ENCODE measurements at regions not wholly inside any gene's neighbourhood (a gene's known extent, or its start where the extent isn't known, plus 50 kb on each side); places are given as distances from the start of the nearest gene placed in this dataset.
A peak's percentile ranks its signal among the peaks of the same experiment; 100 is the strongest.

DNA sequence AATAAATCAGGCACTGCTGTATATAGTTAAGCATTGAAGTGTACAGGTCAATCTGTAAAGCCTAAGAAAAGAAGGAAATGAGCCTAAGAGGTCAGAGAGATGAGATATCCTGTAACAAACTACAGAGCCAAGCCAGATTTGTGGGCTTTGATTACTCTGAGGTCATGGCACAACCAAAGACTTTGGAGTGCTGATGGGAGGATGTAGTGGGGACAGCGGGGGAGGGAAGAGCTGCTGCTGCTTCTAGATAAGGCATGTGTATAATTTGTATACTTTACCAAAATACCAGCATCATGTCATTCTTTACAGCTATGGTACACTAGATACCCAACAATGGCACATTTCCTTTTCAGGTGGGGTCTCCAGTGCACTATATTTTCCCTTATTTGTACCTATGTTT, 102.5 kb downstream of the OGFRL1 start:
- DNase-seq (no peak), ATAC-seq (no peak)
- no peaks in the 10 kb centered on the region for H3K9me3 Mint-ChIP-seq
- no peak overlapping the region for H3K4me3 Mint-ChIP-seq
- peaks cover 11% of the 10 kb centered on the region for H3K27me3 Mint-ChIP-seq
- H3K27ac Mint-ChIP-seq, result no peak overlapping the region
- H3K4me1 Mint-ChIP-seq, result no peaks in the 10 kb centered on the region

DNA sequence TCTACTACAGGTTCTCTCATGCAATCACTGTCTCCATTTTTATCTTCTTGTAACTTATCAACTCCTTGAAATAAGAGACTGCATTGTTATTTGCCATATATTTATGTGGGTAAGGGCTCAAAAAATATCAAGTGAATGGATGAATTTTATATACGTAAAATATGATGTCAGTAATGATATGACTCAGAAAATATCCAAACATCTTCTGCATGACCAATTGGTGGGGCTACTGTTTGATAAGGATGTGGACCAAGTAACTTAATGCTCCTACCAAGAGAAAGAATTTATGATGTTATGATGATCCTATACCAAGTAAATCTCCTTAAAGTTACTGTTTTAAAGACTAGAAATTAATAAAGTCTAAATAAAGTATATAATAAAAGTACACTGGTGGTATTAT, 103.7 kb downstream of the OGFRL1 start:
- Mint-ChIP-seq H3K4me1 (no peaks in the 10 kb centered on the region), H3K4me3 (no peak overlapping the region), H3K27me3 (peaks cover 11% of the 10 kb centered on the region), H3K27ac (no peak overlapping the region), H3K9me3 (no peaks in the 10 kb centered on the region)
- ATAC-seq (no peak), DNase-seq (no peak)

DNA sequence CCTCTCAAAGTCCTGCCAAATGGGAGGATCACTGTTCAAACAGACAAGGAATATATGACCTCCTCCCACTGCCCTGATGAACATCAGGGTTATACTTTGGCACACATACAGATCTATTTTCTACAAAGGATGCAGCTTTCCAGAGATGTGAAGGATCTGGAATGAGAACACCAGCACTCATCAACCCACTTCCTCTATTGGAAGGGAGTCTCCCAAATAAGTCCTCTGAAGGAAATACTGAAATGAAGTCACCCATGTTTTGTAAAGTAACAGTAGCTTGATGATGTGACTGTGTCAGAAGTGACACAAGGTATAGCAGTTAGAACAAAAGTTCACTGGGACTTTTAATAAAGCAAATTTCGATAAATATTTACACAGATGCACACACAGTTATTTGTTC, 104.9 kb downstream of the OGFRL1 start:
- no peak for DNase-seq
- no peak overlapping the region for H3K27ac Mint-ChIP-seq
- peaks cover 19% of the 10 kb centered on the region for H3K27me3 Mint-ChIP-seq
- no peak overlapping the region for H3K4me3 Mint-ChIP-seq
- H3K4me1 Mint-ChIP-seq, result no peaks in the 10 kb centered on the region
- no peaks in the 10 kb centered on the region for H3K9me3 Mint-ChIP-seq
- no peak for ATAC-seq

DNA sequence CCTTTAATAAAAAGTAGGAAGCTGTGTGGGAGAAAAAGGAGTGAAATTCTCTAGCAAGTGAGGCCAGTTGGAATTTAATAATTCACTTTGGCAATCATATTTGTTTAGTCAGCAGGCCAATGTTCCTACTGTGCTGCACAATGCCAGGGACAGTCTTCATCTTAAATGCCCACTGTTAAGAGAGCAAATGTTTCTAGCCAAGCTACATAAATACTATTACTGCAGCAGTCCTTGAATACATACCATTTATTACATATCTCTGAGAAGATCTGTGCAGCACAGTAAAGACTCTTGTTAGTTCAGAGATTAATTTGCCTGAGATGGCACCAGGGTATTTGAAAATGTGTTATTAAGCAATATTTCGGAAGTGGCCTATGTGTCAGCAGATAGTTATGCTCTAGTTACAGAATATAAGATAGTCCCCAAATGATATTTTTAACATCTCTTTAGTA, 105.4 kb downstream of the OGFRL1 start:
- H3K27me3 Mint-ChIP-seq, result peaks cover 19% of the 10 kb centered on the region
- no peaks in the 10 kb centered on the region for H3K4me1 Mint-ChIP-seq
- H3K9me3 Mint-ChIP-seq, result no peaks in the 10 kb centered on the region
- no peak for DNase-seq
- no peak overlapping the region for H3K4me3 Mint-ChIP-seq
- H3K27ac Mint-ChIP-seq, result no peak overlapping the region
- ATAC-seq, result no peak

DNA sequence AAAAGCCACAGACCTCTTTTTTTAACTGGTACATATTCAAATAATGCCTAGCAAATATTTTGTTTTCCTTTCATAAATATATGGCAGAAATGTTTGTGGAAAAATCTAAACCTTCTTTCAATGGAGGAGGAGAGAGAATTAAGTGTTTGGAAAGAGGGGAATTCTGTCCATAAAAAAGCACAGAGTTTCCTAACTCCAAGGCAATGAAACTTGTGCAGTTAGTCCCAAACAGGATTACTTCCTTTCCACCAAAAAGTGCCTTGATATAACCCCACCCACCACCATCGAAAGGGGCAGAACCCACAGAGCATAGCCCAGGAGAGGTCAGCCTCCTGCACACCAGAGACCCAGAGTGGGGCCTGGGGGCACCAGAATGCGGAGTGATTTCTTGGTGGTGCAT, 106.3 kb downstream of the OGFRL1 start:
- Mint-ChIP-seq H3K27ac (no peak overlapping the region), H3K4me3 (no peak overlapping the region), H3K4me1 (no peaks in the 10 kb centered on the region), H3K27me3 (peaks cover 19% of the 10 kb centered on the region), H3K9me3 (no peaks in the 10 kb centered on the region)
- DNase-seq, result no peak
- no peak for ATAC-seq

DNA sequence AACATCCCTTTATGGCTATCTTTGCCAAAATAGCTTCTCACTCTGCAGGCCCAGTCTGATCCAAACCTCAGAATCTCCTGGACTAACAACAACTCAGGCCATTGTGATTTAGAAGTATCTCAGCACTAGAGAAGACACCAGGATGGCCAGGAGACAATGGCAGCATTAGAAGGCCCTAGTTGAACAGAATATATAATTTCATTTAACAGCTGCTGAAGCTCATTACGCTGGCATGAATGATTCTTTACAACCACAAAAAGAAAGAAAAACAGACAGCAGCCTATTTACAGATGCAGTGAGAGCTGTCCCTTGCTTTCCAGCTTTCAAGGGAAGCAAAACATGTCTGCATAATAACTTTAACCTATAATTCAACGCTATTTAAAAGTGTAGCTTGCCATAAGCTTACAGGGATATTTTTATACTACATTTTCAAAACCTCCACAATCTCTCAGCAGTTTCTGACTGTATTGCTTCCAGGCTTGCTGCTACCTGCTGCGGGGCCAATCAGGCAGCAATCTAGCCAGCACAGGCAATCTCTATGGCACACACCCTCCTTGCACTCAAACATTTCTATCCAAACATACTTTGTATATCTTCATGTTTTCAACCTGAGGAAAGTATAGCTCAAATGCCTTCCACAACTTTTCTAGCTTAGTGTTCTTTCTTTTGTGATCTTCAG, 107.3 kb downstream of the OGFRL1 start:
- H3K27ac Mint-ChIP-seq, result no peak overlapping the region
- no peak overlapping the region for H3K4me3 Mint-ChIP-seq
- no peaks in the 10 kb centered on the region for H3K4me1 Mint-ChIP-seq
- ATAC-seq (no peak), DNase-seq (no peak)
- H3K27me3 Mint-ChIP-seq, result peaks cover 19% of the 10 kb centered on the region
- no peaks in the 10 kb centered on the region for H3K9me3 Mint-ChIP-seq

DNA sequence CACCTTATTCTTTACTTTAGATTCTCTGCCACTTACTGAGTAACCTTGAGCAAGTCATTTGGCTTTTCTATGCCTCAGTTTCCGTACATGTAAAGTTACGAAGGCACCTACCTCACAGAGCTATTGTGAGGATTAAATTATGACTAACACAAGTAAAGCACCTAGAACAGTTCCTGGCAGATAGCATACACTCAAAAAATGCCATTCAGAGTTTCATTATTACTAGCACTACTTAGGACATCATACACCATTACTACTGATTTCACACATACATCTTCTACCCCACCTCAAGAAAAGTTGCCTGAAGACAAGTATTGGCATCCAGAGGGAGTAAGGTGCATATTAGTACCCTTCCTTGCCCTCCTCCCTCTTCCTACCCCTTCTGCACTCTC, 107.8 kb downstream of the OGFRL1 start:
- Mint-ChIP-seq H3K4me1 (no peaks in the 10 kb centered on the region), H3K27ac (no peak overlapping the region), H3K4me3 (no peak overlapping the region), H3K27me3 (peaks cover 17% of the 10 kb centered on the region), H3K9me3 (no peaks in the 10 kb centered on the region)
- ATAC-seq (peak; percentile 85), DNase-seq (no peak)

DNA sequence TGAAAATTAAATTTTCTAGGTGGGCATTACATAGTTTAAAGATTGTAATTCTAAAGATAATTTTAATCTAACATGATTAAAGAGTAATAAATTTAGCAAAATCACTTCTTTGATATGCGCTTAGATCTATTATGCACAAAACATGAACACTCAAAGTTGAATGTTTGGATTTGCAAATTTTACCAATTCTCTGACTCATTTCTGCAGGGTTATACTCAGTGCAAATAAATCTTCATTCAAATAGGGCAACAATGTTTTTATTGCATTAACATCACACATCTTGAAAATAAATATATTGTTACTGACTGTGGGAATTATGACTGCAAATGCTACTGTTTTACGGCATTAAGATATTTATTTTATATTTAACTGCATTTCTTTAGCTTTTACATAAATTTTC, 110.7 kb downstream of the OGFRL1 start:
- DNase-seq (no peak), ATAC-seq (no peak)
- H3K27ac Mint-ChIP-seq, result no peak overlapping the region
- H3K27me3 Mint-ChIP-seq, result peaks cover 13% of the 10 kb centered on the region
- no peak overlapping the region for H3K4me3 Mint-ChIP-seq
- H3K9me3 Mint-ChIP-seq, result no peaks in the 10 kb centered on the region
- no peaks in the 10 kb centered on the region for H3K4me1 Mint-ChIP-seq

DNA sequence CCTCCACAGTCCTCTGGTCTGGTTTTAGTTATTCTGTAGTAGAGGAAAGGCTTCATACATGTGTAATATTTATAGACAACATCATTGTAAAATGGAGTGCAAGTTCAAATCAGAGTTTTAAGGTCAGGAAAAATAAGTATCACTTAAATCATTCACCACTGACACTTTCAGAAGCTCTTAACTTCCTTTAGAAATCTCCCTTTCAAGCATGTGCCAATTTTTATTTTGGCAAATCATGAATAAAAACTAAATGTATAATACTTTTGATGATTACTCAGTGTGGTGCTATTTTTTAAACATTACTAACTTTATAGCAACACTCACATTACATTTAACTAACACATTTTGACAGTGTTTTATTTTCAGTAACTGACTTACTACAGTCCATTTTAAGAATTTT, 112.2 kb downstream of the OGFRL1 start:
- H3K4me1 Mint-ChIP-seq, result no peaks in the 10 kb centered on the region
- ATAC-seq (no peak), DNase-seq (no peak)
- peaks cover 18% of the 10 kb centered on the region for H3K27me3 Mint-ChIP-seq
- no peaks in the 10 kb centered on the region for H3K9me3 Mint-ChIP-seq
- H3K4me3 Mint-ChIP-seq, result no peak overlapping the region
- H3K27ac Mint-ChIP-seq, result no peak overlapping the region

DNA sequence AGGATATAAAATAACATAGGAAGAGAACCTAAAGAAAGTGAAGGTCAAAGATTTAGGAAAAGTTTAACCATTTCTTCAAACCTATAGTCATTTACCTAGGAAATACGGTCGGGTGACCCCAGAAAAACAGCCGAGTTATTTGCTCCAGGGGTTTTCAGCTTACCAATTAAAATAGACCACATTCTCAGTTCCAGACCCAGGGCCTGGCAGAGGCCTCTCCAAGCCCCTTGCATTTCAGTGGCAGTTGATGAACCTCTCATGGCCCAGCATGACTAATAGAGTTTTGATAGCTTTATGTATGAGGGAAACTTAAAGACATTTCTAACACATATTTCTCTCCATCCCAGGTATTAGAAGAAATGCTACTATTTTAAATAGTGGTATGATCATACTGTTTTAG, 113.5 kb downstream of the OGFRL1 start:
- H3K4me1 Mint-ChIP-seq, result no peaks in the 10 kb centered on the region
- H3K27me3 Mint-ChIP-seq, result peaks cover 30% of the 10 kb centered on the region
- DNase-seq, result no peak
- no peak overlapping the region for H3K4me3 Mint-ChIP-seq
- no peaks in the 10 kb centered on the region for H3K9me3 Mint-ChIP-seq
- no peak overlapping the region for H3K27ac Mint-ChIP-seq
- no peak for ATAC-seq

DNA sequence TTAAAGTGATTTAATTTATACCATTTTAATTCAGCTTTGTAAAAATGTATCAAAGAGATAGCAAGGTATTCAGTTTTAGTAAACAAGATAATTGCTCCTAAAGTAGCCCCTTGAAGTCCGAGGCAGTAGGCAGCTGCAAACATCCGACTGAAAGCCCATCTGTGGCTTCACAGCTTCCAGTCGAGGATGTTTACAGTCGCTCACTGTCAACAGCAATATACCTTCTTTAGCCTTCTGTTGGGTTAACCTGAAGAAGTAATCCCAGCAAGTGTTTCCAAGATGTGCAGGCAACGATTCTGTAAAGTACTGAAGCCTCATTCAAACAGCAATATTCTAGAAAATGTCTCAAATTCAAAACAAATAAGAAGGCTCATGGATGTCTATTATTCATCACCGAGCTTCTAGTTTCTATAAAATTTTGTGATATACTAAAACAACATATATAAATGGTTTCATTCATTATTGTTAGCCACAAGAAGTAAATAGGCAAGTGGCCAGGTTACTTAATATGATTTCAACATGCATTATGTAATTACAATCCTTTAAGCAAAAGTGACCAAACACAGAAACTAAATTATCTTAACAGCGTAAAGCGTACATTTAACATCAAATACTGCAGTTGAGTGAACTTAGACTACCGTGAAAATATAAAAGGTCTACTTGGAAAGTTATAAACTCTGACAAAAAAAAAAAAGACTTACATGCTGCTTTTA, 115.0 kb downstream of the OGFRL1 start:
- ATAC-seq, result no peak
- Mint-ChIP-seq H3K4me3 (no peak overlapping the region), H3K27ac (no peak overlapping the region), H3K27me3 (peaks cover 30% of the 10 kb centered on the region), H3K9me3 (no peaks in the 10 kb centered on the region), H3K4me1 (no peaks in the 10 kb centered on the region)
- no peak for DNase-seq

DNA sequence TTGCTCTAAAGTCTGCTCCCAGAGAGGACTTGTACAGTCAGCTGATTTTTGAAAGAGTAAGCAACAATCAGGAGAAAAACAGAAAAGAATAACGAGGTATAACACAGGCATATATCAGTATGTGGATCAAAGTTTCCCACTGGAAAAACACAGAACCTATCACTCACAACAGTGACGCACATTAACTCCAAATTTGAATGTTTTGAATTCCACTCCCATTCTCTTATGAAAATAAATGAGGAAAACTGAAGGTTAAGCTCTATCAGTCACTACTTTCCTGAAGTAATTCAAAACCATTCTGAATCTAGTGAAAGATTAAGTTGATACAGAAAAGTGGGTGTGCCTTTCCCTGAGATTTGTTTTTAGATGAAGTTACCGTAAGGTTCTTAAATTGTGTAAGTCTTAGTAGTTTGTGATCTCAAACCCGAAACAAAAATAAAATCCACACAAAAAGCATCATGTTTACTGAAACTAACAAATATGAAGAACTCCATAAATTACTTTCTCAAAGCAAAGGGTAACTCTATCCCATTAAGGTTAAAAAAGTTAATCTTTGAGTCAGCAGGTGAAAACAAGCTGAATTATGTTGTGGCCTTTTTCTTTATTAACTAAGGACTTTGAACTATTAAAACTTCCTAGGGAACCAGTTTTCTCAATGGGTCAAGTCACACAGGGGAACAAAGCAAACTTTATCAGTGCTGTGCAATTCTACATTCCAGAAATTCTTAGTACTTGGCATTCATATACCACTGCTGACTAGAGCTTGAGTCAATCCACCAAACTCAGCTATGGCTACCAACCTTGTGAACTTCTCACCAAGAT, 115.7 kb downstream of the OGFRL1 start:
- H3K9me3 Mint-ChIP-seq, result no peaks in the 10 kb centered on the region
- peaks cover 36% of the 10 kb centered on the region for H3K27me3 Mint-ChIP-seq
- ATAC-seq (no peak), DNase-seq (no peak)
- no peak overlapping the region for H3K27ac Mint-ChIP-seq
- no peaks in the 10 kb centered on the region for H3K4me1 Mint-ChIP-seq
- H3K4me3 Mint-ChIP-seq, result no peak overlapping the region

DNA sequence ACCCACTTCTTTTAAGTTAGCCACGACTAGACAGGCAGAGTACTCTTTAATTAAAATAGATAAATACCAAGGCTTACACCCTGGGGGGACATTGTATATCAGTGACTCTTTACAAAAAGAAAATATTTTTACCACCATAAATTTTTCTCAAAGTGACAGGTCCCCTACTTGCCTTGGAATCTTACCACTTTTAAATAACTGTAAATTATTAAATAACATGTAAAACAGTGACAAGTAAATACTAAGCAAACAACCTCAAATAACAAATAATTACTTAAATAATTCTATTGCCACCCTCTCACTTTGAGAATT, 116.3 kb downstream of the OGFRL1 start:
- no peak overlapping the region for H3K4me3 Mint-ChIP-seq
- H3K27me3 Mint-ChIP-seq, result peaks cover 36% of the 10 kb centered on the region
- no peaks in the 10 kb centered on the region for H3K9me3 Mint-ChIP-seq

DNA sequence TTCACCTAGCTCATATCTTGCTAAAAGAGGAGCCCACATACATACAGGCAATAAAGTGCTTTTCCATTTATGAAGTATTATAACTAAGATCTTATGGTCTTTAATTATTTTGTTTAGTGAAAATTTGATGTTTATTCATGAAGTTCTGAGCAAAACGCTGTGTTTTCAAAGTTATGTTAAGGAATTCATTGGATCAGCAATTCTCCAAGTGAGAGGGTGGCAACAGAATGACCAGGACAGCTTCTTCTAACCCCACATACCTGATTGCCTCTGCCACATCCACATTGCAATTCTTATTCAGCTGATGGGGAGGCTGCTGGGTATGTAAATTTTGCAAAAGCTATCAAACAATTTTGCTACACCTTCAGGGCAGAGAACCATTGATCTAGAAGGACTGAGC, 116.8 kb downstream of the OGFRL1 start:
- DNase-seq (no peak), ATAC-seq (no peak)
- no peak overlapping the region for H3K4me3 Mint-ChIP-seq
- no peaks in the 10 kb centered on the region for H3K4me1 Mint-ChIP-seq
- peaks cover 36% of the 10 kb centered on the region for H3K27me3 Mint-ChIP-seq
- H3K9me3 Mint-ChIP-seq, result no peaks in the 10 kb centered on the region
- no peak overlapping the region for H3K27ac Mint-ChIP-seq

More for the DNA sequence above, 116.3 kb downstream of the OGFRL1 start:
- DNase-seq (no peak), ATAC-seq (no peak)
- H3K27ac Mint-ChIP-seq, result no peak overlapping the region
- no peaks in the 10 kb centered on the region for H3K4me1 Mint-ChIP-seq

DNA sequence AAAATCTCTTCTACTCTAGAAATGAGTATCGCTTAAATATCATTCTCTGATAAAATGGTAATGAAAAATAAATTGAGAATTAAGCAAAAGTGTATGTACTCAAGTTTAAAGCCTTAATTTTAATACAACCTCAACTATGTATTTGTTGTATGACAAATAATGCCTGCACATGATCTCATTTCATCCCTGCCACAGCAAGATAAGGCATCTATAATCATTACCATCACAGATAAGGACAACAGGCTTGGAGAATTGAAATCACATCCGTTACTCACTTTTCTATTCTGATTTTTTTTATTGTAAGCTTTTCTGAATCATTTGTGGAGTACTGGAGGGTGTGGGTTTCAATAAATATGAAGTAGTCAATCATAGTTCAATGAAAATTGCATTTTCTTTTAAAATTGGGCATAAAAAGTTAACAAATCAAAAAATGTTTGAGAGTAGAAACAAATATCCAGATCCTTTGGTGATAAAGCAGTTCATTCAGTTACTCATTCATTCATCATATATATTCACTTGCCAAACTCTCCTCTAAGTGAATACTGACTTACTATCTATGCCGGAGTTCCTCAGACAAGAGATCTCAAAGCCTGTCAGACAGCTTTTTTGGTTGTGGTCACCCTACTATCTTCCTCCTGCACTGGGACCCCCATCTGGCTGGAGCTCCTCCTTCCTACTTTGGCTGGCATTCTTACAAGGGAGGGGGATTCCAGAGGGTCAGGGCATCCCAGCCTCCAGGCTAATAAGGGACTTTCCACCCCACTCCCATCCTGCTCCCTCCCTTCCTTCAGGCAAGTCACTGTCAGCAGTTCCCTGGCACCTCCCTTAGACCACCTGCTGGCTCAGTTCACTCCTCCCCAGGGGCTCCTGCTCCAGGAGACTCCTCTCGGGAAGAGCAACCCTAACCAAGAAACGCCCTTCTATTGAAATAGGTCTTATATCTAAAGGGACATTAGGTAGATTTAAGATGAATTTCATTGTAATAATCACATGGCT, 118.6 kb downstream of the OGFRL1 start:
- no peak overlapping the region for H3K27ac Mint-ChIP-seq
- no peak overlapping the region for H3K4me3 Mint-ChIP-seq
- no peaks in the 10 kb centered on the region for H3K4me1 Mint-ChIP-seq
- H3K27me3 Mint-ChIP-seq, result peaks cover 36% of the 10 kb centered on the region
- DNase-seq (no peak), ATAC-seq (no peak)
- no peaks in the 10 kb centered on the region for H3K9me3 Mint-ChIP-seq
